ENCODE measurements at regions not wholly inside any gene's neighbourhood (a gene's known extent, or its start where the extent isn't known, plus 50 kb on each side); places are given as distances from the start of the nearest gene placed in this dataset.

- no peaks in the 10 kb centered on the region for H3K36me3 Mint-ChIP-seq (ENCODE audit: low read depth)
Measured at GRCh38 chr10:129223363-129223762, 243.7 kb upstream of the MGMT start.

DNA sequence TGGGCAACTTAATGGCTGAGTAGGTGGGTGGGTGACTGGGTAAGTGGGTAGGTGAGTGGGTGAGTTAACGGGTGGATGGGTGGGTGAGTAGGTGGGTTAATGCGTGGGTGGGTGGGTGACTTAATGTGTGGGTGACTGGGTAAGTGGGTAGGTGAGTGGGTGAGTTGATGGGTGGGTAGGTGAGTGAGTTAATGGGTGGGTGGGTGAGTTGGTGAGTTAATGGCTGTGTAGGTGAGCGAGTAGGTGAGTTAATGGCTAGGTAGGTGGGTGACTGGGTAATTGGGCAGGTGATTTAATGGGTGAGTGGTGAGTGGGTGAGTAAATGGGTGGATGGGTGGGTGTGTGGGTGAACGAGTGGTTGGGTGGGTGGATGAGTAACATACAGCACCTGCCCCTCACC lies 243.0 kb upstream of the MGMT start:
- Mint-ChIP-seq H3K4me1 (no peaks in the 10 kb centered on the region), H3K9me3 (peaks cover 6% of the 10 kb centered on the region), H3K27ac (no peak overlapping the region), H3K4me3 (no peak overlapping the region), H3K27me3 (no peaks in the 10 kb centered on the region), H3K36me3 (ENCODE audit: low read depth) (no peaks in the 10 kb centered on the region)
- no peak for ATAC-seq (replicated peaks)

More at GRCh38 chr10:129223363-129223762, 243.7 kb upstream of the MGMT start:
- H3K4me3 Mint-ChIP-seq = no peak overlapping the region
- no peaks in the 10 kb centered on the region for H3K4me1 Mint-ChIP-seq
- H3K9me3 Mint-ChIP-seq = peaks cover 6% of the 10 kb centered on the region
- H3K27ac Mint-ChIP-seq = no peak overlapping the region
- H3K27me3 Mint-ChIP-seq = no peaks in the 10 kb centered on the region
- no peak for ATAC-seq (replicated peaks)

DNA sequence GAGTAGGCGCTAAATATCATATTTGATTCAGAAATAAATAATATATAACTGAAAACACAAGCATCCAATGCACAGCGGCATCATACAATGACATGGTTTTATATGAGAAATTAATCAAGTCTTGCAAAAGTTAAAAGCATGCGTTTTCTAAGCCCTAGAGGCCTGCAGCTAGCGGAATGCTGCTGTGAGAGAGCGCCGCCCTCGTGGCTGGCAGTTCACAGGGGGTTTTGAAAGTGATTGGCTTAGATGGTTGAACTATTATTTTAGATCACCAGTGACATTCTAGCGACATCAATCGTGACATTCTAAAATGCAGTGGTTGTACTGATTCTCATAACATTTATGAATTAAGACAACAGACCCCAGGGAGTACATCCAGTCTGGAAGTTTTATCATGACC lies 235.2 kb upstream of the MGMT start:
- H3K9me3 Mint-ChIP-seq = peaks cover 2% of the 10 kb centered on the region
- no peak for ATAC-seq (replicated peaks)
- no peak overlapping the region for H3K4me3 Mint-ChIP-seq
- H3K27me3 Mint-ChIP-seq = no peaks in the 10 kb centered on the region
- H3K36me3 Mint-ChIP-seq (ENCODE audit: low read depth) = no peaks in the 10 kb centered on the region
- H3K27ac Mint-ChIP-seq = no peak overlapping the region
- no peaks in the 10 kb centered on the region for H3K4me1 Mint-ChIP-seq

DNA sequence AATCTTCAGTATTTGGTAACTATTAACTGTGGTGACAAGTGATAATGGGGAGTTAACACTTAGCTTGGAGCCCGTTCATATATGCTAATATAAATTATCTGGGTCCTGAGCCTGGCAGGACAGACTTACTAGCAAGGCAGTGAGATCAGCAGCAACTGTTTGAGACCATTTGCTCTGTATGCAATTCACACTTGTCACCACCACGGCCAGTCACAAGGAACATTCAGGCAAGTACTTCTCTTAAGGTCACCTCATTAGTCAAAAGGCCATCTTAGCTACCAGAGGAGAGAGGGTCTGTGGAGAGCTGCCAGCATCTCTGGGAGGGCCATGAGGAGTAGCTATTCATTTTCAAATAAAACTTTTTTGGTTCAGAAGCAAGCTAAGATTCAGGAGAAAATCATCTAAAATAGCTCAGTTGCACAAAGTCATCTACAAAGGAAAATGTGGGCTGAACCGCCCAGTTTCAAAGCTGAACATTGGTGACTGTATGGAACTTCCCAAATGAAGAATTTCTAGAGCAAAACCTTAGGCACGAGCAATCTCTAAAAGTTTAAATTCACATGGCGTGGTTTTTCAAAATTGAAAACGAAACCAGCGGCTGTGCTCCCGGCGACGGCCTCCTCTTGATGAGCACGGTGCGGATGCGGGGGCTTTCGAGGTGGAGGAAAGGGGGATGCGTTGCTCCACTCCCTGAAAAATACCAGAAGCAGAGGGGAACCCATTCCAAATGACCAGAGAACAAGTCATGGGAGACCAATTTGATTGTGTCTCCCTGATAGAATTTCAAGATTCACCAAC lies 233.5 kb upstream of the MGMT start:
- Mint-ChIP-seq H3K4me1 (no peaks in the 10 kb centered on the region), H3K27me3 (no peaks in the 10 kb centered on the region), H3K9me3 (peaks cover 3% of the 10 kb centered on the region), H3K4me3 (no peak overlapping the region), H3K36me3 (ENCODE audit: low read depth) (no peaks in the 10 kb centered on the region), H3K27ac (no peak overlapping the region)
- ATAC-seq (replicated peaks) = no peak

- Mint-ChIP-seq H3K4me3 (no peak overlapping the region), H3K36me3 (ENCODE audit: low read depth) (no peaks in the 10 kb centered on the region), H3K27ac (no peak overlapping the region), H3K4me1 (no peaks in the 10 kb centered on the region), H3K27me3 (no peaks in the 10 kb centered on the region), H3K9me3 (peaks cover 3% of the 10 kb centered on the region)
- ATAC-seq (replicated peaks) = no peak
Measured at GRCh38 chr10:129236274-129236691, 230.8 kb upstream of the MGMT start.

- no peak for ATAC-seq (replicated peaks)
Measured at GRCh38 chr10:129241461-129241860, 225.6 kb upstream of the MGMT start.

DNA sequence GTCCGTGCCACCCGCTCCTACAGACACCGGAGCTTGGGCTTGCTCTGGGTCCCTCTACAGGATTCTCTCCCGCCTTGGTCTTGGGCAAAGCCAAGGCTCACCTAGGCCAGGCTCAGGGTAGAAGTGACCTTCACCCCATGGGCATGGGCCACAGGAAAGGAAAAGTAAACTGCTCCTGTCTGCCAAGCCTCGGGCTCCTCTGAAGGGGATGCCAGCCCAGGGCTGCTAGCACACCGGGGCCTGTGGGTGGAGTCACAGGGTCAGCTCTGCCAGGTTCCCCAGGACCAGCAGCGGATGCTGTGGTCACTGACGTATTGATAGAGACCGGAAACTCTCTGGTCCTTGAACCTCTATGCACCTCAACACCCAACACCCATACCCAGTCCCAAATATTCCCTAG lies 222.7 kb upstream of the MGMT start:
- no peaks in the 10 kb centered on the region for H3K9me3 Mint-ChIP-seq
- no peaks in the 10 kb centered on the region for H3K4me1 Mint-ChIP-seq
- no peak for ATAC-seq (replicated peaks)
- H3K27ac Mint-ChIP-seq = no peak overlapping the region
- peaks cover 3% of the 10 kb centered on the region for H3K27me3 Mint-ChIP-seq
- H3K36me3 Mint-ChIP-seq (ENCODE audit: low read depth) = no peaks in the 10 kb centered on the region
- H3K4me3 Mint-ChIP-seq = no peak overlapping the region

More at GRCh38 chr10:129241461-129241860, 225.6 kb upstream of the MGMT start:
- Mint-ChIP-seq H3K9me3 (peaks cover 3% of the 10 kb centered on the region), H3K36me3 (ENCODE audit: low read depth) (no peaks in the 10 kb centered on the region), H3K27ac (no peak overlapping the region), H3K4me1 (no peaks in the 10 kb centered on the region), H3K27me3 (peaks cover 3% of the 10 kb centered on the region), H3K4me3 (no peak overlapping the region)

- no peaks in the 10 kb centered on the region for H3K4me1 Mint-ChIP-seq
- no peak overlapping the region for H3K27ac Mint-ChIP-seq
- no peaks in the 10 kb centered on the region for H3K9me3 Mint-ChIP-seq
- no peak overlapping the region for H3K4me3 Mint-ChIP-seq
- H3K36me3 Mint-ChIP-seq (ENCODE audit: low read depth) = no peaks in the 10 kb centered on the region
- H3K27me3 Mint-ChIP-seq = peaks cover 3% of the 10 kb centered on the region
- no peak for ATAC-seq (replicated peaks)
Measured at GRCh38 chr10:129244757-129245156, 222.3 kb upstream of the MGMT start.

GRCh38 chr10:129253161-129253864 lies 213.7 kb upstream of the MGMT start:
- Mint-ChIP-seq H3K27me3 (peaks cover 15% of the 10 kb centered on the region), H3K9me3 (peaks cover 7% of the 10 kb centered on the region), H3K4me3 (no peak overlapping the region), H3K27ac (no peak overlapping the region), H3K36me3 (ENCODE audit: low read depth) (no peaks in the 10 kb centered on the region), H3K4me1 (peaks cover 3% of the 10 kb centered on the region)
- no peak for ATAC-seq (replicated peaks)

DNA sequence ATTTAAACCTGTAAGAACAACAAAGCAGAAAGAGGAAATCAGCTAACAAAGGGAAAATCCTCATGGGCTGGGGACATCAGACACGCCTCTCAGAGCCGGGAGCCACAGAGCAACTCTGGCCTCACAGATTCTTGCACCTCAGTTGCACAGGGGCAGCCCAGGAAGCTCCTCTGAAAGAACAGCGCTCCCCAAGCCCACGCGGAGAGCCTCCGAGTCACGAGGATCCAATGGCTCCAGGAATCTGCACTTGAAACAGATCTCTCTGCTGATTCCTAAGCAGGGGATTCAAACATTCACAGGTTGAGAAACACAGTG lies 213.2 kb upstream of the MGMT start:
- no peak overlapping the region for H3K27ac Mint-ChIP-seq
- ATAC-seq (replicated peaks) = no peak
- no peak overlapping the region for H3K4me3 Mint-ChIP-seq
- H3K27me3 Mint-ChIP-seq = peaks cover 17% of the 10 kb centered on the region
- H3K9me3 Mint-ChIP-seq = peaks cover 7% of the 10 kb centered on the region
- H3K36me3 Mint-ChIP-seq (ENCODE audit: low read depth) = no peaks in the 10 kb centered on the region
- H3K4me1 Mint-ChIP-seq = peaks cover 3% of the 10 kb centered on the region

DNA sequence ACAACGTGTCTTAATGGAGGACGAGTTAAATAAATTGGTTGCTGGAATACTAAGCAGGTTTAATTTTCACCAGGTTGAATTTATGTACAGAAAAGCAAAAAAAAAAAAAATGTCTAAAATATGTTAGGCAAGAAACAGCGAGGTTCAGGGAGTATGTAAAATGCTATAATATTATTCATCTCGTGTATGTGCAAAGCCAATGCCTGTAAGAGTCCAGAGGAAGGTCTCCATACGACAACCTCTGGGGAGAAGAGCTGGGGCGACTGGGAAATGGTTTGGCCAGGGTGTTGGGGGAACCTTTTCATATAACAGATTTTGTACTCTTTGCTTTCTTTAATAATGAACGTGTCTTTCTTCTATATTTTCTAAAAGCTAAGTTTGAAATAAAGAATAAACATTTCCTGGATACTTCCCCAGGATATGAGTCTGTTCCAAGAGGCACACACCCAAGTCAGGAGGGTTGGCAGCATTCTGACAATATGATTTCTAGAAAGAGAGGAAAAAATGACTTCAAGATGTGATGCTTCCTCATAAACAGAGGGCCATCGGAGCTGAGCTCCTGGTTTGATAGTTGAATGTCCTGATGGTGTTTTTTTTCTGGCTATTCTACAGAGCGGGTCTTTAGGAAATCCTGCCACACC lies 208.6 kb upstream of the MGMT start:
- H3K4me3 Mint-ChIP-seq = no peak overlapping the region

DNA sequence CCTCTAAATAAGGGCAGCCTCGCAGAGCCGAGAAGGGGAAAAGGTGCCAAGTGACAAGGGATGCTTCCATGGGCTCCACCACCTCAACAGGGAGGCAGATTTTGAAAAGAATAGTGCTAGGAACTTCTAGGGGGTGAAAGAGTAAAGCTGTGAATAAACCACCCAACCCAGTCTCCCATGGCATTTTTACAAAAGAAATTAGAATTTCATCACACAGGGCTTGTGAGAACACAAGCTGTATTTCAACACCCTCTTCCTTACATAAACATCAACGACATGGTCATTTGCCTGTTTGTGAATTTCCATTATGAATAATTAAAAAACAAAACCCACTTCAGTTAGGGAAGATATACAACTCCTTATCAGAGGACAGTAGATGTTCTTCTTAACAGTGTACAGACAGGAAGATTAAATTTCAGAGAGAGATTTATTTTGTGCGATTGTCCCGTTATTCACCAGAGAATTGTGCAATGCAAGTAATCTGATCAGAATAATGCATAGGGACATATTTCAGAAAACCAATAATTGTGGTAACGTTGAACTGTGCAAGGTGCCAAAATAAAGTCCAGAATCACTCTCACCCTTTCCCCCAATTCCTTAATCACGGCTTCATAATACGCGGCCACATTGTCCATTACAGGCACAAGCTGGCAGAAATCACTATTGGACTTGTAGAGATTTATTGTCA lies 207.8 kb upstream of the MGMT start:
- no peaks in the 10 kb centered on the region for H3K9me3 Mint-ChIP-seq
- no peaks in the 10 kb centered on the region for H3K36me3 Mint-ChIP-seq (ENCODE audit: low read depth)
- H3K27ac Mint-ChIP-seq = no peak overlapping the region
- H3K4me3 Mint-ChIP-seq = no peak overlapping the region
- no peaks in the 10 kb centered on the region for H3K4me1 Mint-ChIP-seq
- ATAC-seq (replicated peaks) = no peak
- H3K27me3 Mint-ChIP-seq = peaks cover 6% of the 10 kb centered on the region

More for the DNA sequence above, 208.6 kb upstream of the MGMT start:
- H3K9me3 Mint-ChIP-seq = no peaks in the 10 kb centered on the region
- H3K36me3 Mint-ChIP-seq (ENCODE audit: low read depth) = no peaks in the 10 kb centered on the region
- ATAC-seq (replicated peaks) = no peak
- peaks cover 2% of the 10 kb centered on the region for H3K4me1 Mint-ChIP-seq
- no peak overlapping the region for H3K27ac Mint-ChIP-seq
- H3K27me3 Mint-ChIP-seq = peaks cover 7% of the 10 kb centered on the region

- H3K4me3 Mint-ChIP-seq = no peak overlapping the region
- H3K27me3 Mint-ChIP-seq = peaks cover 5% of the 10 kb centered on the region
- H3K27ac Mint-ChIP-seq = no peak overlapping the region
- H3K4me1 Mint-ChIP-seq = no peaks in the 10 kb centered on the region
- peaks cover 3% of the 10 kb centered on the region for H3K9me3 Mint-ChIP-seq
- no peaks in the 10 kb centered on the region for H3K36me3 Mint-ChIP-seq (ENCODE audit: low read depth)
- ATAC-seq (replicated peaks) = no peak
Measured at GRCh38 chr10:129272176-129272575, 194.9 kb upstream of the MGMT start.

- H3K9me3 Mint-ChIP-seq = peaks cover 3% of the 10 kb centered on the region
- H3K36me3 Mint-ChIP-seq (ENCODE audit: low read depth) = no peaks in the 10 kb centered on the region
- H3K4me3 Mint-ChIP-seq = no peak overlapping the region
- peaks cover 10% of the 10 kb centered on the region for H3K27me3 Mint-ChIP-seq
- ATAC-seq (replicated peaks) = no peak
- H3K4me1 Mint-ChIP-seq = no peaks in the 10 kb centered on the region
- no peak overlapping the region for H3K27ac Mint-ChIP-seq
Measured at GRCh38 chr10:129272866-129273650, 194.0 kb upstream of the MGMT start.
